Peyer's patch (tissue), 4 donors: ENCODE measurements at regions not wholly inside any gene's neighbourhood (a gene's known extent, or its start where the extent isn't known, plus 50 kb on each side); places are given as distances from the start of the nearest gene placed in this dataset.
"Not testable (repeated sequence)": the region's sequence is repeated elsewhere in the genome, so short reads cannot be mapped to it uniquely, and the experiment has no call there.

Experiments
- CTCF ChIP-seq, 6 experiments: fragments of 450-650 bp in 4 of 6; fragments of 200-600 bp in 2 of 6; sonication (generic) in 1 of 6; IDR thresholded peaks; one replicate each; pipeline ENCODE4 v1.5.1; 2017 to 2019; ENCODE audit warnings: antibody characterized with exemption in 6 of 6, mild to moderate bottlenecking in 3 of 6, moderate library complexity in 1 of 6
- POLR2A ChIP-seq, 2 donors: fragments of 450-650 bp; IDR thresholded peaks; one replicate each; pipeline ENCODE4 v1.5.1; 2017; ENCODE audit warnings: antibody characterized with exemption in 2 of 2, mild to moderate bottlenecking in 2 of 2, moderate library complexity in 2 of 2

DNA sequence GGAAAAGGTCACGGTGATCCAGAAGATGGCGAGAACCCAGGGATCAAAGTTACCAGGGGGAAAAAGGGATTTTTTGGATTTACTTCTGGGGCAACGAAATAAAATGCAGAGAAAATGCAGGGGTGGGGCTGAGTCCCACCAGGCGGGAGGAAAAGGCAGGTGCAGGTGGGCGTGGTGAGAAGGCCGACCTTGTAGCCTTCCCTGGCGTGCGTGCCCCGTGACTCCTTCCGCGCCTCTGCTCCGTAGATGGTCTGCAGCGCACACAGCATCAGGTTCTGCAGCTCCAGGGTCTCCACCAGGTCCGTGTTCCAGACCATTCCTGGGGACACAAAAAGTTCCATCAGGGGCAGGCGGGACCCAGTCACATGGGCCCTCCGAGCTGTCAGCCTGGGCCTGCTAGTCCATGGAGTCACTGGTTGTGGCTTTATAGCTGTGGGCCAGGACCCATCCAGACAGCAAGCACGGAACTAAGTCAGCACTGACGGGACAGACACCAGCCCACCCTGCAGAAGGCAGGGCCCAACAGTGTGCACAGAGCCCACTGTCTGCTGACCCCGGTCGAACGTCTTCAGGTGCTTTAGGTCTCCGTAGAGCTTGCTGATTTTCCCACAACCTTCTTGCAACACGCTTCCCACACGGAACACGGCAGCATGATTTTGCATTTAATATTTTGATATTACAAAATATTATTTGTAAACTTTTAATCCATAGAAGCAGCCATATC, 52.4 kb upstream of the LPCAT1 start:
- TF ChIP-seq CTCF, POLR2A (IDR thresholded peaks at IDR 0.05): not testable (repeated sequence)
